Activated CD4-positive, alpha-beta memory T cell treated with anti-CD3 and anti-CD28 coated beads for 36 hours (primary cell): ENCODE measurements at regions not wholly inside any gene's neighbourhood (a gene's known extent, or its start where the extent isn't known, plus 50 kb on each side); places are given as distances from the start of the nearest gene placed in this dataset.

Source experiments
- CTCF ChIA-PET: fragments of 350-600 bp; sonication (Branson Sonifier 250); formaldehyde crosslinking; loops from one replicate; lab custom pipeline; 2021; ENCODE audit warnings: antibody characterized with exemption, inconsistent platforms; lab: Charles Lee
- POLR2A ChIA-PET: fragments of 350-600 bp; sonication (Branson Sonifier 250); formaldehyde crosslinking; loops from one replicate; lab custom pipeline; 2021; ENCODE audit warnings: antibody characterized with exemption; lab: Charles Lee
- DNase-seq: peaks from one replicate; pipeline ENCODE4 v3.0.0-alpha.2; 2020
- H3K27ac Mint-ChIP-seq: one replicate; pipeline ENCODE4 v1.8.0; 2021; ENCODE audit warnings: mixed read lengths
- H3K27me3 Mint-ChIP-seq: one replicate; pipeline ENCODE4 v1.8.0; 2021; ENCODE audit warnings: mixed read lengths
- H3K36me3 Mint-ChIP-seq: one replicate; pipeline ENCODE4 v1.8.0; 2021; ENCODE audit warnings: mixed read lengths
- H3K4me1 Mint-ChIP-seq: one replicate; pipeline ENCODE4 v1.8.0; 2021; ENCODE audit warnings: low read depth, mixed read lengths
- H3K4me3 Mint-ChIP-seq: one replicate; pipeline ENCODE4 v1.8.0; 2021; ENCODE audit warnings: mild to moderate bottlenecking, mixed read lengths
- H3K9me3 Mint-ChIP-seq: one replicate; pipeline ENCODE4 v1.8.0; 2021; ENCODE audit warnings: mixed read lengths
- intact Hi-C: fragments of 100-400 bp; cut with micrococcal nuclease; formaldehyde crosslinking; loops from one replicate; pipeline ENCODE4 v1.15.1; 2023

DNA sequence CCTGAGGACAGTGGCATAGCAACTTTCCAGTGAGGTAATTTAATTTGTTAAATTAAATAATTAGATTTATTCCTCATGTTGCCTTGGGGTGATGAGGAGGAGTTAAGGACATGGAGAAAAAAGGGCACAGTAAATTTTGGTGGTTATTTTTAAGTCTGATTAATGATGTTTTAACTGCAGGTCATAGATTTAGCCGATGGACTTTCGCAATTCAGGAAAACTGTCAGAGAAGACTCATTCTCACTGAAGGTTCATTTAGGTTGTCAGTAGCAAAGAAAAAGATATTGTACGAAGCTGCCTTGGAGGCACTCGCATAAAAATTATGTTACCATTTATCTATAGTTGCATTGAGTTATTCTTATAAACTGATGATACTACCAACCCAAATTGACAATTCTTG lies 164.2 kb upstream of the PITX2 start:
- H3K36me3 Mint-ChIP-seq: no peaks in the 10 kb centered on the region
- intact Hi-C loops: no loop called here
- no peak overlapping the region for H3K4me3 Mint-ChIP-seq
- no peak overlapping the region for H3K27ac Mint-ChIP-seq
- no peak for DNase-seq
- H3K9me3 Mint-ChIP-seq: no peaks in the 10 kb centered on the region
- POLR2A ChIA-PET: no interaction called here
- CTCF ChIA-PET: no interaction called here
- H3K4me1 Mint-ChIP-seq: no peaks in the 10 kb centered on the region
- no peaks in the 10 kb centered on the region for H3K27me3 Mint-ChIP-seq

DNA sequence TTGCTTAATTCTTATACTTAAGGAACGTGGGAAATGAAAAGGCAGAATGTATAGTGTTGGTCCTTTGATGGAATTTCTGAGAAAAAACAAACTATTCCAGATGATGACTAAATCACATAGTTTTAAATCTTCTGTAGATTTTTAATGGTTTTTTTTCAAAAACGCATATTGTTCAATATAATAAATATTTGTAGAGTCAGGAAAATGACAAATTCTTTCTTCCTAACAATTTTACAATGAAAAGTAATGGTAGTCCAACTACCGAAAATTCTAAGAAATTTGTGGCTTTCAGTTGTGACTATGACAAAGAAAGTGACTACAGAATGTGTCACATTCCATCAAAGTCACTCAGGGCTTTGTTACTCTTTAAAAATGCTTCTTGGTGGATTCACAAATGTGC lies 164.8 kb upstream of the PITX2 start:
- no peaks in the 10 kb centered on the region for H3K27me3 Mint-ChIP-seq
- intact Hi-C loops: no loop called here
- H3K4me1 Mint-ChIP-seq: no peaks in the 10 kb centered on the region
- H3K27ac Mint-ChIP-seq: no peak overlapping the region
- ChIA-PET CTCF (no interaction called here), POLR2A (no interaction called here)
- no peak overlapping the region for H3K4me3 Mint-ChIP-seq
- H3K36me3 Mint-ChIP-seq: no peaks in the 10 kb centered on the region
- DNase-seq: no peak
- no peaks in the 10 kb centered on the region for H3K9me3 Mint-ChIP-seq

DNA sequence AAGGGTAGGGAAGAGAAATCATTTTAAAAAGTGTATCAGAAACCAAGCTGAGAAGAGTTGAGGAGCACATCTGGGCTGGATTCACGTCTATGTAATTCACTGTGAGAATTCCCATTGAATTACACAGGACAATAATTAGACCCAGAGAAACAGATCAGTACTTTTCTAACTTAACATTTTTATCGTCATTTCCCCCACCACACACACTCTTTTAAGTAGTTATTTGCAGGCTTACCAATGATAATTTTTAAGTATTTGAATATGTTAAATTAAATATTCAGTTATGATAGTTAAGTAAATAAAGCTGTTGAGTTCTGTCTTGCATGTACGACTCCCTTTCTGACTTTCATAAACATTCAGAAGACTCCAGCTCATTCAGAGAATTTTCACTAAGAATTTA lies 165.4 kb upstream of the PITX2 start:
- H3K27ac Mint-ChIP-seq: no peak overlapping the region
- H3K27me3 Mint-ChIP-seq: no peaks in the 10 kb centered on the region
- CTCF ChIA-PET: no interaction called here
- no peak overlapping the region for H3K4me3 Mint-ChIP-seq
- POLR2A ChIA-PET: no interaction called here
- H3K36me3 Mint-ChIP-seq: no peaks in the 10 kb centered on the region
- intact Hi-C loops: no loop called here
- no peak for DNase-seq
- no peaks in the 10 kb centered on the region for H3K9me3 Mint-ChIP-seq
- no peaks in the 10 kb centered on the region for H3K4me1 Mint-ChIP-seq

DNA sequence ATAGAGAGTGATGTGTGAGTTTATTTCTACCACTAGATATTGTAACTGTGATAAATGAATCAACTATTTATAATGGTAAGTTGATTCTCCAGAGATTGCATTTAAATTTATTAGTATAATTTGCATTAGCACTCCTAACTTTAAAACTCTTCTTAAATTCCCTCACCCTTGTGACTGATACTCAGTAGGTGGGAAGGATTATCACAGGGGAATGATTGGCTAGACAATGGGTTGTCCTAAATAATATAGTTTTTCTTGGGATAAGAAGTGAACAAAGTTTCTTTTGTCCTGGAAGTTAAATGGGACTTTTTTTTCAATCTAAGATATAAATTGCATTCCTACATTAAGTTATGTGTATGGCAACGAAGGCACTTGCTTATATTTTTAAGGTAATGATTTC lies 169.2 kb upstream of the PITX2 start:
- Mint-ChIP-seq H3K9me3 (no peaks in the 10 kb centered on the region), H3K4me1 (no peaks in the 10 kb centered on the region), H3K36me3 (no peaks in the 10 kb centered on the region), H3K4me3 (no peak overlapping the region), H3K27ac (no peak overlapping the region), H3K27me3 (no peaks in the 10 kb centered on the region)
- ChIA-PET POLR2A (no interaction called here), CTCF (no interaction called here)
- DNase-seq: no peak
- intact Hi-C loops: no loop called here

DNA sequence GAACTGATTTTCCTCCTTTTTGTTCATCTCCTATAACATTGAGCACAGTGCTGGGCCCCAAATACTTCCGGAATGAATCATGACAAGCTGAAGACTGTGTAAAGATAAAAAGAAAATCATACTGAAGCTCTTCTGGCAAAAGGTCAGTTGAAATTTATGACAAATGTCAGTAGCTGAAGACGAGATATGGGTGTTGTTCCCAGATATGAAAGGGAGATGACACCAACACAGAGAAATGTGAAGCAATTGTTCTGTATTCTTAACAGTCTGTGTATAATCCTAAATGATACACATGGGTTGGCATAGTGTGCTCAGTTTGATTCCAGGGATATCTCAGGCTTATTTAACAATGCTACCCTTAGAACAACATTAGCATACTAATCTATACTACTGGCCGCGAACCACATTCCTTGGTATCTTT lies 170.5 kb upstream of the PITX2 start:
- POLR2A ChIA-PET: no interaction called here

DNA sequence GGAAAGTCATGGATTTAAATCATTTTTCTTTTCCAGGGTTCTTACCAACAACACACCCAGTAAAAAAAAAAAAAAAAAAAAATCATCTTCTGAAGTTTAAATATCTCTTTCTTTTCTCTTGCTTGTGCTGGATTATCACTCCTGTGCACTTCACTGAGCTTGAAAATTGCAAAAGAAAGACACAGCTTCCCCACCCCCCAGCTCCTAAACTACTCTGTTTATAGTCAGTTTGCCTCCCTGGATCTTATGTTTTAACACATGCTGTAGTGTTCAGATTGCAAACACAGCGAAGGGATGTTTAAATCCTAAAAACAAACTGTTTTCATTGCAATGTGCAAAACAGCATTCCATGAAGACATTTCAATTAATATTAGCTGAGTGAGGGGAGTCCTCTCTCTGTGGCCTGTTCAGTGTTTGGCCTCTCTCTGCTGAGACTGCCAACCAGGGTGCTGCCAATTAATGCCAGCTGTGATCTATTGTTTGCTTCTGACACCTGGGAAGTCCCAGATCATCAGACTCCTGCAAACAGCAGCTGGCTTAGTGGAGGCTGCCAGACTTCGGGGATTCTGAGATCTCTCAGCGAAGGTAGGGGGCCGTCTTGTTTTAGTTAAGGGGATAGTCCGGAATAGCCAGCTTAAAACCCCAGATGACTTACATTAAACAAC lies 171.1 kb upstream of the PITX2 start:
- POLR2A ChIA-PET: no interaction called here
- Mint-ChIP-seq H3K36me3 (no peaks in the 10 kb centered on the region), H3K4me3 (no peak overlapping the region), H3K27me3 (peaks cover 1% of the 10 kb centered on the region), H3K4me1 (no peaks in the 10 kb centered on the region), H3K9me3 (no peaks in the 10 kb centered on the region), H3K27ac (no peak overlapping the region)
- intact Hi-C loops: no loop called here
- CTCF ChIA-PET: no interaction called here
- DNase-seq: no peak

More for the DNA sequence above, 170.5 kb upstream of the PITX2 start:
- no peaks in the 10 kb centered on the region for H3K27me3 Mint-ChIP-seq
- no peak for DNase-seq
- no peaks in the 10 kb centered on the region for H3K9me3 Mint-ChIP-seq
- no peaks in the 10 kb centered on the region for H3K36me3 Mint-ChIP-seq
- CTCF ChIA-PET: no interaction called here
- no peaks in the 10 kb centered on the region for H3K4me1 Mint-ChIP-seq
- no peak overlapping the region for H3K4me3 Mint-ChIP-seq
- H3K27ac Mint-ChIP-seq: no peak overlapping the region
- intact Hi-C loops: no loop called here

- Mint-ChIP-seq H3K27me3 (peaks cover 1% of the 10 kb centered on the region), H3K4me3 (no peak overlapping the region), H3K27ac (no peak overlapping the region), H3K9me3 (no peaks in the 10 kb centered on the region), H3K36me3 (no peaks in the 10 kb centered on the region), H3K4me1 (no peaks in the 10 kb centered on the region)
- ChIA-PET CTCF (no interaction called here), POLR2A (no interaction called here)
- DNase-seq: no peak
- intact Hi-C loops: no loop called here
Observed at GRCh38 chr4:110795971-110796370, 173.1 kb upstream of the PITX2 start.

DNA sequence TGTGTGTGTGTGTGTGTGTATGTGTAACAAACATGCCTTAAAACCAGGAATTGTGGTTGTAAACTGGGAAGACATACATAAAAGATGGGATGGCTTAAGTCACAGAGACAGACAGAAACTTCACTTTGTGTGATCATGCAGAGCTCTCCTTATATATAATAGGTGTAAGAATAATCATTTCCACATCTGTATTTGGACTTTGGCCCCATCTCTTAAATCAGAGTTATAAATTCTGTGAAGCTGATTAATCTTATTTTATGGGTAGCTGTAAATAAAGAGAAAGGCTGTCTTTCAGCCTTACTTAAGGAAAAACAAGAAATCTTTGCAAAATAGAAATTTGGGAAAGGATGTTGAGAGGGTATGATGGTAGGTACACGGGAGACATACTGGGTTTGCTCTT lies 174.6 kb upstream of the PITX2 start:
- ChIA-PET POLR2A (no interaction called here), CTCF (no interaction called here)
- H3K4me1 Mint-ChIP-seq: no peaks in the 10 kb centered on the region
- H3K4me3 Mint-ChIP-seq: no peak overlapping the region
- no peaks in the 10 kb centered on the region for H3K9me3 Mint-ChIP-seq
- peaks cover 1% of the 10 kb centered on the region for H3K27me3 Mint-ChIP-seq
- no peak for DNase-seq
- intact Hi-C loops: no loop called here
- H3K27ac Mint-ChIP-seq: no peak overlapping the region
- no peaks in the 10 kb centered on the region for H3K36me3 Mint-ChIP-seq

GRCh38 chr4:110798687-110799086 lies 175.8 kb upstream of the PITX2 start:
- DNase-seq: no peak
- H3K9me3 Mint-ChIP-seq: no peaks in the 10 kb centered on the region
- no peak overlapping the region for H3K27ac Mint-ChIP-seq
- ChIA-PET POLR2A (no interaction called here), CTCF (no interaction called here)
- peaks cover 1% of the 10 kb centered on the region for H3K27me3 Mint-ChIP-seq
- H3K4me1 Mint-ChIP-seq: no peaks in the 10 kb centered on the region
- intact Hi-C loops: no loop called here
- H3K4me3 Mint-ChIP-seq: no peak overlapping the region
- no peaks in the 10 kb centered on the region for H3K36me3 Mint-ChIP-seq

- Mint-ChIP-seq H3K27ac (no peak overlapping the region), H3K4me3 (no peak overlapping the region), H3K27me3 (peaks cover 1% of the 10 kb centered on the region), H3K36me3 (no peaks in the 10 kb centered on the region), H3K9me3 (no peaks in the 10 kb centered on the region), H3K4me1 (no peaks in the 10 kb centered on the region)
- no peak for DNase-seq
- POLR2A ChIA-PET: no interaction called here
- CTCF ChIA-PET: no interaction called here
- intact Hi-C loops: no loop called here
Observed at GRCh38 chr4:110799211-110799610, 176.3 kb upstream of the PITX2 start.

DNA sequence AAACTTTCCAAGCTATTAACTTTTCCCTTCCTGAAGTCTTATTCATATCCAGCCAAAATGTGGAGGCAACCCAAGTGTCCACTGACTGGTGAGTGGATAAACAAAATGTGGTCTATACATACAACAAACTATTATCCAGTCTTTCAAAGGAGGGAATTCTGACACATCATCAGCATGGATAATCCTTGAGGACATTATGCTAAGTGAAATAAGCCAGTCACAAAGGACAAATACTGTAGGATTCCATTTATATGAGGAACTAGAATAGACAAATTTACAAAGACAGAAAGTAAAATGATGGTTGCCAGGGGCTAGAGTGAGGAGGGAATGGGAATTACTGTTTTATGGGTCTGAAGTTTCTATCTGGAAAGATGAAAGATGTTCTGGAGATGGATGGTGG lies 178.7 kb upstream of the PITX2 start:
- H3K27me3 Mint-ChIP-seq: peaks cover 1% of the 10 kb centered on the region
- POLR2A ChIA-PET: no interaction called here
- H3K4me3 Mint-ChIP-seq: no peak overlapping the region
- H3K36me3 Mint-ChIP-seq: no peaks in the 10 kb centered on the region
- no peak for DNase-seq
- CTCF ChIA-PET: no interaction called here
- H3K4me1 Mint-ChIP-seq: no peaks in the 10 kb centered on the region
- intact Hi-C loops: no loop called here
- H3K9me3 Mint-ChIP-seq: no peaks in the 10 kb centered on the region
- no peak overlapping the region for H3K27ac Mint-ChIP-seq

DNA sequence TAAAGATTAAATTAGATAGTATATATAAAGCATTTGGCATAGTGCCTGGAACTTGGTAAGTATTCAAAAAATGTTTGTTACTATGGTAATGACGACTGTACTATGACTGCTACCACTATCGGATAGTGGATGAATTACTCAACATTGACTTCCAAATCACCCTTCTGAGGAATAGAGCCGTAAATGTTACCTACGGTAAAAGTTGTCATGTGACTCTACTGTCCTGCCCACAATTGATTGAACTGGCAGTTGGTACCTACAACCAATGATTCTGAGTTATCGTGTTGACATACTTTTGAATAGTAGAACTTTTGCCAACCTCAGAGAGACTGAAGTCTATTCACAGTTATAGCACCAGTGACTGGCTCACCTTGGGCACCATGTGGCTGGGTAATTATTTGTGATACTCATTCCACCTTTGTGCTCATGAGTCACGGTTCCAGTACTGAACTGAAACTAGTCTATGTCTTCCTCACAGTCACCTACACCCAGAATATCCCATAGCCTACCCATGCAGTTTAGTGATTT lies 185.5 kb upstream of the PITX2 start:
- intact Hi-C loops: no loop called here
- no peak for DNase-seq
- Mint-ChIP-seq H3K4me1 (no peaks in the 10 kb centered on the region), H3K27me3 (no peaks in the 10 kb centered on the region), H3K27ac (no peak overlapping the region), H3K36me3 (no peaks in the 10 kb centered on the region), H3K9me3 (peaks cover 2% of the 10 kb centered on the region), H3K4me3 (no peak overlapping the region)
- POLR2A ChIA-PET: no interaction called here
- CTCF ChIA-PET: no interaction called here

- intact Hi-C loops: no loop called here
- ChIA-PET CTCF (no interaction called here), POLR2A (no interaction called here)
- no peak for DNase-seq
- Mint-ChIP-seq H3K4me3 (no peak overlapping the region), H3K27ac (no peak overlapping the region), H3K27me3 (no peaks in the 10 kb centered on the region), H3K9me3 (no peaks in the 10 kb centered on the region), H3K4me1 (no peaks in the 10 kb centered on the region), H3K36me3 (no peaks in the 10 kb centered on the region)
Observed at GRCh38 chr4:110815950-110816349, 193.1 kb upstream of the PITX2 start.
